NCI-H526 (cell line): ENCODE measurements at regions not wholly inside any gene's neighbourhood (a gene's known extent, or its start where the extent isn't known, plus 50 kb on each side); places are given as distances from the start of the nearest gene placed in this dataset.

Experiments
- DNase-seq, 2 experiments: peaks; one replicate each; lab custom pipeline; 2025; lab: John Stamatoyannopoulos, UW

GRCh38 chr10:88129013-88129412, 265.6 kb downstream of the PTEN start:
- DNase-seq: no peak

GRCh38 chr10:88130912-88131311, 267.5 kb downstream of the PTEN start:
- no peak for DNase-seq

GRCh38 chr10:88131511-88132139, 268.2 kb downstream of the PTEN start:
- DNase-seq: peak; percentile 16 to 27

GRCh38 chr10:88136712-88137111, 273.3 kb downstream of the PTEN start:
- DNase-seq: no peak

GRCh38 chr10:88138319-88138848, 275.0 kb downstream of the PTEN start:
- no peak for DNase-seq

- no peak for DNase-seq
Observed at GRCh38 chr10:88147000-88147798, 283.8 kb downstream of the PTEN start.

- DNase-seq: no peak
Observed at GRCh38 chr10:88149906-88150305, 286.5 kb downstream of the PTEN start.

GRCh38 chr10:88150339-88150738, 286.9 kb downstream of the PTEN start:
- no peak for DNase-seq

GRCh38 chr10:88152728-88153133, 289.3 kb downstream of the PTEN start:
- DNase-seq: no peak

- no peak for DNase-seq
Observed at GRCh38 chr10:88154596-88155250, 291.3 kb downstream of the PTEN start.

- no peak for DNase-seq
Observed at GRCh38 chr10:88156341-88156740, 292.9 kb downstream of the PTEN start.

GRCh38 chr10:88157981-88158465, 294.6 kb downstream of the PTEN start:
- no peak for DNase-seq

- no peak for DNase-seq
Observed at GRCh38 chr10:88158526-88159122, 295.2 kb downstream of the PTEN start.

GRCh38 chr10:88159127-88159829, 295.9 kb downstream of the PTEN start:
- DNase-seq: no peak

- no peak for DNase-seq
Observed at GRCh38 chr10:88161070-88161469, 297.6 kb downstream of the PTEN start.

- no peak for DNase-seq
Observed at GRCh38 chr10:88161756-88162155, 298.3 kb downstream of the PTEN start.

GRCh38 chr10:88162852-88163251, 299.4 kb downstream of the PTEN start:
- DNase-seq: no peak

GRCh38 chr10:88163572-88163971, 300.1 kb downstream of the PTEN start:
- no peak for DNase-seq

GRCh38 chr10:88164471-88164870, 301.0 kb downstream of the PTEN start:
- no peak for DNase-seq

GRCh38 chr10:88165849-88166271, 302.4 kb downstream of the PTEN start:
- DNase-seq: no peak

GRCh38 chr10:88168171-88169036, 305.0 kb downstream of the PTEN start:
- no peak for DNase-seq
